Choroid plexus epithelial cell (primary cell): ENCODE measurements at regions not wholly inside any gene's neighbourhood (a gene's known extent, or its start where the extent isn't known, plus 50 kb on each side); places are given as distances from the start of the nearest gene placed in this dataset.

Experiments
- DNase-seq: peaks from one replicate; pipeline ENCODE4 v3.0.0-alpha.2; 2010; ENCODE audit warnings: low read depth
- H3K4me3 ChIP-seq: 2 replicates; pipeline ENCODE4 v1.5.1; 2011; ENCODE audit warnings: low read depth, mild to moderate bottlenecking, control low read depth, low read length, moderate library complexity
- TF ChIP-seq, protein P1 (sequence below): conservative IDR thresholded peaks from 2 replicates; pipeline ENCODE4 v1.5.1; 2011; ENCODE audit warnings: low read depth, mild to moderate bottlenecking, control low read depth, inconsistent platforms, low read length, moderate library complexity

DNA sequence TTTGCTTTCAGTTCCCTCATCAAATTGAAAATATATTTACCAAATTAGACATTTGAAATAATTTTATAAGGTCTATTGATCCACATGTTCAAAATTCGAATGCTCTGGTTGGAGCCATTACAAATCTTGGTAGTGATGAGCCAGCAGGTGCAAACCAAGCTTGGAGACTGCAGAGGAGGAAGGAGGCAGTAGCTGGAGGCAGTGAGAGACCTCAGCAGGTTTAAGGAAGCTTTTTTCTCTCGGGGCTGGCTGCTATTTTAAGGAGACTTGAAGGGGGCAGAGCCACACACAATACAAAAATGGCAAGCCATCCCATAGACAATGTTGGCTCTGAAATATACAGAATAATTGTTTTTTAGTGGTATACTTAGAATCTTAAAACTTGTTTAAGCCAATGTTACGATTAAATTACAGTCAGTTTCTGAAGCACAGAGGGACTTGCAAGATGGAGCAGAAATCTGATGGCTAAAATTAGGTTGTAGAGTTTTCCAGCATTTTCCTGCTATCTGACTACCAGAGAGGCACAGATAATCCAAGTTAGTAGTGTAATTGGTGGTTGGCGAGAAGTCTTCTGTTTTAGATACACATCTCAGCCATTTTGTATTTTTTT lies 185.8 kb downstream of the SNX10 start:
- TF ChIP-seq, protein P1, sequence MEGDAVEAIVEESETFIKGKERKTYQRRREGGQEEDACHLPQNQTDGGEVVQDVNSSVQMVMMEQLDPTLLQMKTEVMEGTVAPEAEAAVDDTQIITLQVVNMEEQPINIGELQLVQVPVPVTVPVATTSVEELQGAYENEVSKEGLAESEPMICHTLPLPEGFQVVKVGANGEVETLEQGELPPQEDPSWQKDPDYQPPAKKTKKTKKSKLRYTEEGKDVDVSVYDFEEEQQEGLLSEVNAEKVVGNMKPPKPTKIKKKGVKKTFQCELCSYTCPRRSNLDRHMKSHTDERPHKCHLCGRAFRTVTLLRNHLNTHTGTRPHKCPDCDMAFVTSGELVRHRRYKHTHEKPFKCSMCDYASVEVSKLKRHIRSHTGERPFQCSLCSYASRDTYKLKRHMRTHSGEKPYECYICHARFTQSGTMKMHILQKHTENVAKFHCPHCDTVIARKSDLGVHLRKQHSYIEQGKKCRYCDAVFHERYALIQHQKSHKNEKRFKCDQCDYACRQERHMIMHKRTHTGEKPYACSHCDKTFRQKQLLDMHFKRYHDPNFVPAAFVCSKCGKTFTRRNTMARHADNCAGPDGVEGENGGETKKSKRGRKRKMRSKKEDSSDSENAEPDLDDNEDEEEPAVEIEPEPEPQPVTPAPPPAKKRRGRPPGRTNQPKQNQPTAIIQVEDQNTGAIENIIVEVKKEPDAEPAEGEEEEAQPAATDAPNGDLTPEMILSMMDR, result no peak
- no peak overlapping the region for H3K4me3 ChIP-seq
- no peak for DNase-seq

GRCh38 chr7:26478550-26478949 lies 186.9 kb downstream of the SNX10 start:
- DNase-seq, result no peak
- TF ChIP-seq, protein P1, result no peak
- no peak overlapping the region for H3K4me3 ChIP-seq

GRCh38 chr7:26479581-26479980 lies 187.9 kb downstream of the SNX10 start:
- H3K4me3 ChIP-seq, result no peak overlapping the region
- DNase-seq, result no peak
- TF ChIP-seq, protein P1, result no peak

DNA sequence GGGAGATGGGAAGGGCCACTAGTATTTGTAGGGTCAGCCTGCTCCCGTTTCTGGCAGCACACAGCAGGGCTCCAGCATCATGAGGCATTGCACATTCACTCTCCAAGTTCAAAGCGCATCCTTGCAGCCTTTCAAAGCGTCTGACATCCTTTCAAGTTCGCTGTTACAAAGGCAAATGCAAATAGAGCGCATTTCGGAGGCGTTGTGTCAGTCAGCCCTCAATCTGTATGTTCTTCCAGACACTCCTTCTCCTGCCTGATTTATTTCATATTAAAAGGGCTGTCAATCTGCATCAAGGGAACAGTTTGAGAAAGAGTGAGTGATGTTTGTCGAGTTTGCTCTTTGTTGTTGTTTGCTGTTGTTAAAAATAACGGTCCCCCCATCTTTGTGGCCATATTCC lies 188.5 kb downstream of the SNX10 start:
- H3K4me3 ChIP-seq, result no peak overlapping the region
- TF ChIP-seq, protein P1, result no peak
- no peak for DNase-seq

DNA sequence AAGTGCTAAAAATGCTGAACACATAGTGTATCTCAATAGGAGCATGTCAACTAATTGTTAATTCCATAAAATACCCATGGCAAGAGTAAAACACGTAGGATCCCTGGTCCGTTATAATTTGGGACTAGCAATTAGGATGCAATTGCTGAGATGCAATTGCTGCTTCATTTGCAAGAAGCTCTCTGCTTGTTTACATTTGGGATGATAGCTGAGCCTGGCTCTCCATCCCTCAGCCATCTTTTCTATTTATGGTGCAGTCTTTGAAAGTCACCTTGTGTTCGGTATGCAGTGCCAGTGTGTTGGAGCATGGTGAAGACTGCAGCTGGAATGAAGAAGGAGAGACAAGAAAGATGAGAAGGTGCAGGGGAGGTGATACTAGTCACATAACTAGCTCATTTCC lies 191.3 kb downstream of the SNX10 start:
- H3K4me3 ChIP-seq, result no peak overlapping the region
- TF ChIP-seq, protein P1, result no peak
- DNase-seq, result no peak

- TF ChIP-seq, protein P1, result no peak
- DNase-seq, result no peak
- H3K4me3 ChIP-seq, result no peak overlapping the region
These were observed 192.2 kb downstream of the SNX10 start for GRCh38 chr7:26483843-26484242.

DNA sequence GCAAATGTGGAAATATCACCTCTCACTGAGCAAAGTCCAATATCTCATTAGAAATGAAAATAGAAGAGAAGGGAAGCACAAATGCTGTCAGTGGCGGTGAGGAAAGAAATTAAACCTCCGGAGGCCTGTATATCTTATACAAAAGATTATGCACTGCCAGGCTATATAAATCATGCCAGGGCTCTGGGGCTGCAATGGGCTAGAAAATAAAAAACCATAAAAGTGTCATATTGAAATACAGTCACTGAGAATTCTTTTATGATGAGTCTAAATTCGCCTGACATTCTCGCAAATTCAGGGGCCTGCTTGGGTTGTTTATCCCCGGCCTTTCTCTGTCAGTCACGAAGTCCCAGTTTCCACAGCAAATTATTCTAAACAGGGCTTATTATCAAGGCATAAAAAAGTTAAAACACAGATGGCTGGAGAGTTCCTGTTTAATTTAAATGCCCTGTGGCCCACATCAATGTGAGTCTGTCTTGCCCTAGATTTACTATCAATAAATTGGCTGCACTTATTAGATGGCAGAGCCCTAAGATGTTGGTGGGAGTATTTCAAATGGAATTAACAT lies 193.8 kb downstream of the SNX10 start:
- DNase-seq, result no peak
- TF ChIP-seq, protein P1, result no peak
- H3K4me3 ChIP-seq, result no peak overlapping the region
